ENCODE measurements at regions not wholly inside any gene's neighbourhood (a gene's known extent, or its start where the extent isn't known, plus 50 kb on each side); places are given as distances from the start of the nearest gene placed in this dataset.

GRCh38 chr14:80425686-80426085 is 214.4 kb upstream of the DIO2 start:
- DNase-seq (ENCODE audit: low read depth, low spot score), result peak; percentile 85
- no peaks in the 10 kb centered on the region for H3K9me3 ChIP-seq (replicated peaks; ENCODE audit: control insufficient read depth, insufficient read depth, low read length)
- no peak overlapping the region for H2AFZ ChIP-seq (ENCODE audit: low read depth, low read length)
- H3K79me2 ChIP-seq (ENCODE audit: control insufficient read depth, insufficient read depth, low read length), result no peaks in the 10 kb centered on the region
- no peaks in the 10 kb centered on the region for H3K36me3 ChIP-seq (ENCODE audit: control insufficient read depth in 2 of 2, extremely low read depth in 1 of 2, insufficient read depth in 2 of 2, low read length in 2 of 2)
- peak overlapping the region; percentile 48 for H3K27ac ChIP-seq (ENCODE audit: insufficient read depth, low read depth, low read length)
- H3K4me1 ChIP-seq (ENCODE audit: control insufficient read depth, extremely low read depth, insufficient read depth, low read length), result peaks cover 17% of the 10 kb centered on the region
- BruUV-seq (replicated peaks), result no TSS peak
- no peak overlapping the region for H3K4me3 ChIP-seq (replicated peaks in 1 of 3; ENCODE audit: insufficient read depth in 1 of 3, low read depth in 1 of 3, low read length in 3 of 3)
- POLR2A ChIA-PET, result no interaction called here
- H4K20me1 ChIP-seq (replicated peaks; ENCODE audit: control insufficient read depth, extremely low read depth, insufficient read depth, low read length), result no peaks in the 10 kb centered on the region
- TF ChIP-seq MYC (IDR thresholded peaks at IDR 0.05; ENCODE audit: low read depth, low read length), result no peak
- peak; percentile 97 for TF ChIP-seq GATA2 (IDR thresholded peaks at IDR 0.05; ENCODE audit: insufficient read depth, insufficient read length, low read depth, low read length)
- TF ChIP-seq FOS (IDR thresholded peaks at IDR 0.05; ENCODE audit: borderline replicate concordance, insufficient read depth, low read length), result peak; percentile 95
- TF ChIP-seq POLR2AphosphoS5 (IDR thresholded peaks at IDR 0.05; ENCODE audit: insufficient read depth, low read depth, low read length), result peak; percentile 47
- peak; percentile 58 for TF ChIP-seq JUN (IDR thresholded peaks at IDR 0.05; ENCODE audit: borderline replicate concordance, insufficient read depth, insufficient read length, low read depth)
- no peak overlapping the region for H3K4me2 ChIP-seq (ENCODE audit: insufficient read depth, low read length)
- no peak overlapping the region for H3K9ac ChIP-seq (replicated peaks; ENCODE audit: extremely low read depth, insufficient read depth, low read length)
- no peaks in the 10 kb centered on the region for H3K27me3 ChIP-seq (ENCODE audit: control insufficient read depth in 2 of 2, insufficient read depth in 2 of 2, low read length in 2 of 2)
- dilution Hi-C loops (cut with MboI; ENCODE audit: extremely low pct_ligation_motif_present, low sequenced_read_pairs), result no loop called here
- CTCF ChIA-PET, result interaction anchor here (1.9 kb wide), 1 partner anchor 161 kb away, joined by 6 read pairs; no protein-coding TSS in a partner anchor
- FAIRE-seq, result no peak
- intact Hi-C loops (cut with micrococcal nuclease), result loop anchor here (1.0 kb wide), 1 partner anchor 213 kb away; no protein-coding TSS in a partner anchor
- no peaks in the 10 kb centered on the region for H3K9me1 ChIP-seq (replicated peaks; ENCODE audit: control insufficient read depth, extremely low read depth, insufficient read depth, low read length)

GRCh38 chr14:80419769-80420168 is 208.5 kb upstream of the DIO2 start:
- no peak for FAIRE-seq
- Histone ChIP-seq H4K20me1 (replicated peaks; ENCODE audit: control insufficient read depth, extremely low read depth, insufficient read depth, low read length) (no peaks in the 10 kb centered on the region), H3K9me3 (replicated peaks; ENCODE audit: control insufficient read depth, insufficient read depth, low read length) (no peaks in the 10 kb centered on the region), H3K27ac (ENCODE audit: insufficient read depth, low read depth, low read length) (no peak overlapping the region), H3K4me2 (ENCODE audit: insufficient read depth, low read length) (no peak overlapping the region), H3K9ac (replicated peaks; ENCODE audit: extremely low read depth, insufficient read depth, low read length) (no peak overlapping the region), H3K79me2 (ENCODE audit: control insufficient read depth, insufficient read depth, low read length) (no peaks in the 10 kb centered on the region), H3K9me1 (replicated peaks; ENCODE audit: control insufficient read depth, extremely low read depth, insufficient read depth, low read length) (no peaks in the 10 kb centered on the region), H3K36me3 (ENCODE audit: control insufficient read depth in 2 of 2, extremely low read depth in 1 of 2, insufficient read depth in 2 of 2, low read length in 2 of 2) (no peaks in the 10 kb centered on the region), H3K4me1 (ENCODE audit: control insufficient read depth, extremely low read depth, insufficient read depth, low read length) (no peaks in the 10 kb centered on the region), H3K27me3 (ENCODE audit: control insufficient read depth in 2 of 2, insufficient read depth in 2 of 2, low read length in 2 of 2) (no peaks in the 10 kb centered on the region), H3K4me3 (replicated peaks in 1 of 3; ENCODE audit: insufficient read depth in 1 of 3, low read depth in 1 of 3, low read length in 3 of 3) (no peak overlapping the region), H2AFZ (ENCODE audit: low read depth, low read length) (no peak overlapping the region)
- intact Hi-C loops (cut with micrococcal nuclease), result no loop called here
- dilution Hi-C loops (cut with MboI; ENCODE audit: extremely low pct_ligation_motif_present, low sequenced_read_pairs), result no loop called here
- no peak for DNase-seq (ENCODE audit: low read depth, low spot score)
- TF ChIP-seq MAX (IDR thresholded peaks at IDR 0.05; ENCODE audit: insufficient read depth, insufficient read length), result no peak
- no peak for TF ChIP-seq POLR2AphosphoS5 (IDR thresholded peaks at IDR 0.05; ENCODE audit: insufficient read depth, low read depth, low read length)
- TF ChIP-seq MYC (IDR thresholded peaks at IDR 0.05; ENCODE audit: low read depth, low read length), result no peak
- TF ChIP-seq, protein P1, sequence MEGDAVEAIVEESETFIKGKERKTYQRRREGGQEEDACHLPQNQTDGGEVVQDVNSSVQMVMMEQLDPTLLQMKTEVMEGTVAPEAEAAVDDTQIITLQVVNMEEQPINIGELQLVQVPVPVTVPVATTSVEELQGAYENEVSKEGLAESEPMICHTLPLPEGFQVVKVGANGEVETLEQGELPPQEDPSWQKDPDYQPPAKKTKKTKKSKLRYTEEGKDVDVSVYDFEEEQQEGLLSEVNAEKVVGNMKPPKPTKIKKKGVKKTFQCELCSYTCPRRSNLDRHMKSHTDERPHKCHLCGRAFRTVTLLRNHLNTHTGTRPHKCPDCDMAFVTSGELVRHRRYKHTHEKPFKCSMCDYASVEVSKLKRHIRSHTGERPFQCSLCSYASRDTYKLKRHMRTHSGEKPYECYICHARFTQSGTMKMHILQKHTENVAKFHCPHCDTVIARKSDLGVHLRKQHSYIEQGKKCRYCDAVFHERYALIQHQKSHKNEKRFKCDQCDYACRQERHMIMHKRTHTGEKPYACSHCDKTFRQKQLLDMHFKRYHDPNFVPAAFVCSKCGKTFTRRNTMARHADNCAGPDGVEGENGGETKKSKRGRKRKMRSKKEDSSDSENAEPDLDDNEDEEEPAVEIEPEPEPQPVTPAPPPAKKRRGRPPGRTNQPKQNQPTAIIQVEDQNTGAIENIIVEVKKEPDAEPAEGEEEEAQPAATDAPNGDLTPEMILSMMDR (IDR thresholded peaks at IDR 0.05; ENCODE audit: extremely low read depth in 1 of 2, insufficient read depth in 1 of 2, low read depth in 1 of 2, low read length in 2 of 2), result no peak
- TF ChIP-seq JUN (IDR thresholded peaks at IDR 0.05; ENCODE audit: borderline replicate concordance, insufficient read depth, insufficient read length, low read depth), result no peak
- no peak for TF ChIP-seq FOS (IDR thresholded peaks at IDR 0.05; ENCODE audit: borderline replicate concordance, insufficient read depth, low read length)
- TF ChIP-seq POLR2A (IDR thresholded peaks at IDR 0.05; ENCODE audit: low read depth, low read length), result no peak
- no peak for TF ChIP-seq GATA2 (IDR thresholded peaks at IDR 0.05; ENCODE audit: insufficient read depth, insufficient read length, low read depth, low read length)
- no peak for TF ChIP-seq EZH2 (IDR thresholded peaks at IDR 0.05; ENCODE audit: borderline replicate concordance, low read depth, low read length, severe bottlenecking)
- CTCF ChIA-PET, result no interaction called here
- POLR2A ChIA-PET, result no interaction called here
- BruUV-seq (replicated peaks), result no TSS peak

Data from endothelial cell of umbilical vein (primary cell).